MCF 10A (cell line): ENCODE measurements at regions not wholly inside any gene's neighbourhood (a gene's known extent, or its start where the extent isn't known, plus 50 kb on each side); places are given as distances from the start of the nearest gene placed in this dataset.

Source experiments
- BruUV-seq: library from RNA; stranded (reverse); fragments of 400-500 nt; replicated peaks from 2 replicates; lab custom pipeline; 2021; lab: Mats Ljungman, UMichigan
- CTCF ChIA-PET: fragments of 300-600 bp; sonication (Branson Sonifier 250); formaldehyde crosslinking; extraction: SDS; loops from one replicate; lab custom pipeline; 2021; ENCODE audit warnings: antibody characterized with exemption, inconsistent platforms; lab: Yijun Ruan, JAX
- POLR2A ChIA-PET: fragments of 300-600, 350-650 bp; sonication (Branson Sonifier 250); formaldehyde crosslinking; extraction: SDS; loops from one replicate; lab custom pipeline; 2020; ENCODE audit warnings: antibody characterized with exemption, inconsistent platforms; lab: Yijun Ruan, JAX
- DNase-seq: peaks from one replicate; pipeline ENCODE4 v3.0.0-alpha.2; 2018; ENCODE audit not compliant: unreplicated experiment
- H3K27ac Mint-ChIP-seq: one replicate; pipeline ENCODE4 v1.8.0; 2022; ENCODE audit warnings: mild to moderate bottlenecking, low read depth, mixed read lengths; ENCODE audit not compliant: unreplicated experiment
- H3K27me3 Mint-ChIP-seq: one replicate; pipeline ENCODE4 v1.8.0; 2022; ENCODE audit warnings: mixed read lengths; ENCODE audit not compliant: insufficient read depth, unreplicated experiment
- H3K36me3 Mint-ChIP-seq: one replicate; pipeline ENCODE4 v1.8.0; 2022; ENCODE audit warnings: mild to moderate bottlenecking, moderate library complexity, mixed read lengths; ENCODE audit not compliant: insufficient read depth, unreplicated experiment
- H3K4me1 Mint-ChIP-seq: one replicate; pipeline ENCODE4 v1.8.0; 2022; ENCODE audit warnings: mixed read lengths; ENCODE audit not compliant: insufficient read depth, unreplicated experiment
- H3K4me3 Mint-ChIP-seq: one replicate; pipeline ENCODE4 v1.8.0; 2022; ENCODE audit warnings: mild to moderate bottlenecking, moderate library complexity, mixed read lengths; ENCODE audit not compliant: unreplicated experiment
- H3K9me3 Mint-ChIP-seq: one replicate; pipeline ENCODE4 v1.8.0; 2022; ENCODE audit warnings: mixed read lengths; ENCODE audit not compliant: unreplicated experiment
- CTCF ChIP-seq: fragments of 200-600 bp; IDR thresholded peaks from one replicate; pipeline ENCODE4 v1.8.0; 2022; ENCODE audit warnings: antibody characterized with exemption, mild to moderate bottlenecking; ENCODE audit not compliant: unreplicated experiment
- intact Hi-C: fragments of 100-400 bp; cut with micrococcal nuclease; formaldehyde crosslinking; loops from 2 replicates; pipeline ENCODE4 v1.14.1; 2022

GRCh38 chr5:125506124-125506523 is 759.7 kb upstream of the ZNF608 start:
- Mint-ChIP-seq H3K4me3 (no peak overlapping the region), H3K4me1 (no peaks in the 10 kb centered on the region), H3K36me3 (no peaks in the 10 kb centered on the region), H3K27me3 (no peaks in the 10 kb centered on the region), H3K27ac (no peak overlapping the region), H3K9me3 (no peaks in the 10 kb centered on the region)
- TF ChIP-seq CTCF, result no peak
- DNase-seq, result no peak
- intact Hi-C loops, result no loop called here
- ChIA-PET CTCF (no interaction called here), POLR2A (no interaction called here)
- BruUV-seq, result no TSS peak

- DNase-seq, result no peak
- Mint-ChIP-seq H3K27me3 (no peaks in the 10 kb centered on the region), H3K9me3 (peaks cover 8% of the 10 kb centered on the region), H3K4me3 (no peak overlapping the region), H3K36me3 (no peaks in the 10 kb centered on the region), H3K4me1 (no peaks in the 10 kb centered on the region), H3K27ac (no peak overlapping the region)
- BruUV-seq, result no TSS peak
- intact Hi-C loops, result no loop called here
- ChIA-PET CTCF (no interaction called here), POLR2A (no interaction called here)
- TF ChIP-seq CTCF, result no peak
Measured at GRCh38 chr5:125508225-125508624, 761.8 kb upstream of the ZNF608 start.

- Mint-ChIP-seq H3K27me3 (no peaks in the 10 kb centered on the region), H3K9me3 (peaks cover 8% of the 10 kb centered on the region), H3K4me3 (no peak overlapping the region), H3K27ac (no peak overlapping the region), H3K36me3 (no peaks in the 10 kb centered on the region), H3K4me1 (no peaks in the 10 kb centered on the region)
- intact Hi-C loops, result no loop called here
- BruUV-seq, result no TSS peak
- TF ChIP-seq CTCF, result no peak
- DNase-seq, result no peak
- CTCF ChIA-PET, result interaction anchor here (1.0 kb wide), 1 partner anchor 9 kb away, joined by 3 read pairs; no protein-coding TSS in a partner anchor
- POLR2A ChIA-PET, result no interaction called here
Measured at GRCh38 chr5:125510651-125511050, 764.2 kb upstream of the ZNF608 start.

GRCh38 chr5:125517973-125518550 is 771.6 kb upstream of the ZNF608 start:
- no peaks in the 10 kb centered on the region for H3K36me3 Mint-ChIP-seq
- no peak for TF ChIP-seq CTCF
- no TSS peak for BruUV-seq

More at GRCh38 chr5:125517973-125518550, 771.6 kb upstream of the ZNF608 start:
- H3K4me1 Mint-ChIP-seq, result no peaks in the 10 kb centered on the region
- H3K27ac Mint-ChIP-seq, result no peak overlapping the region
- intact Hi-C loops, result no loop called here
- no peak for DNase-seq
- POLR2A ChIA-PET, result interaction anchor here (0.6 kb wide), 2 partner anchors 266 to 1073 kb away, joined by 3 to 4 read pairs; no protein-coding TSS in a partner anchor
- no peak overlapping the region for H3K4me3 Mint-ChIP-seq
- CTCF ChIA-PET, result no interaction called here
- H3K9me3 Mint-ChIP-seq, result no peaks in the 10 kb centered on the region
- no peaks in the 10 kb centered on the region for H3K27me3 Mint-ChIP-seq
